Panc1 (cell line): ENCODE measurements at regions not wholly inside any gene's neighbourhood (a gene's known extent, or its start where the extent isn't known, plus 50 kb on each side); places are given as distances from the start of the nearest gene placed in this dataset.
A peak's percentile ranks its signal among the peaks of the same experiment; 100 is the strongest.

Source experiments
- ATAC-seq: fragments of 200-7000 bp; cut with Tn5 transposase; 2 replicates; pipeline ENCODE4 v1.9.1; 2020; ENCODE audit warnings: mild to moderate bottlenecking, moderate library complexity
- BruUV-seq: library from RNA; stranded (reverse); fragments of 400-500 nt; replicated peaks from 2 replicates; lab custom pipeline; 2021; lab: Mats Ljungman, UMichigan
- CTCF ChIA-PET: fragments of 300-600 bp; sonication (Branson Sonifier 250); formaldehyde crosslinking; loops from one replicate; lab custom pipeline; 2022; ENCODE audit warnings: antibody characterized with exemption; lab: Charles Lee
- POLR2A ChIA-PET: fragments of 300-600 bp; sonication (Branson Sonifier 250); formaldehyde crosslinking; loops from one replicate; lab custom pipeline; 2022; ENCODE audit warnings: antibody characterized with exemption; lab: Charles Lee
- DNase-seq: peaks from one replicate; pipeline ENCODE4 v3.0.0-alpha.2; 2010; ENCODE audit warnings: low read depth, low spot score
- H3K27ac ChIP-seq: 2 replicates; pipeline ENCODE4 v1.5.1; 2011; ENCODE audit warnings: mild to moderate bottlenecking, low read length, inconsistent platforms
- H3K27me3 ChIP-seq: fragments of 200-500 bp; sonication (Bioruptor generic); 2 replicates; pipeline ENCODE4 v1.6.0; 2014; ENCODE audit warnings: low read length, inconsistent platforms; ENCODE audit not compliant: control insufficient read depth, insufficient read depth
- H3K36me3 ChIP-seq: fragments of 200-500 bp; sonication (Bioruptor generic); 2 replicates; pipeline ENCODE4 v1.5.1; 2014; ENCODE audit warnings: inconsistent platforms, mild to moderate bottlenecking, low read length, moderate library complexity; ENCODE audit not compliant: control insufficient read depth, insufficient read depth
- H3K4me1 ChIP-seq: 2 replicates; pipeline ENCODE4 v1.5.1; 2011; ENCODE audit warnings: inconsistent platforms, mild to moderate bottlenecking, low read length, moderate library complexity; ENCODE audit not compliant: control insufficient read depth, insufficient read depth
- H3K4me3 ChIP-seq, 2 experiments: 2 replicates each; pipeline ENCODE4 v1.5.1; 2011 to 2012; ENCODE audit warnings: low read depth in 2 of 2, low read length in 2 of 2, mild to moderate bottlenecking in 2 of 2, inconsistent platforms in 1 of 2, moderate library complexity in 1 of 2
- H3K9me3 ChIP-seq: fragments of 200-500 bp; sonication (Bioruptor generic); 2 replicates; pipeline ENCODE4 v1.5.1; 2014; ENCODE audit warnings: low read depth, mild to moderate bottlenecking, inconsistent platforms, low read length, moderate library complexity; ENCODE audit not compliant: control insufficient read depth, insufficient read depth
- POLR2AphosphoS5 ChIP-seq: IDR thresholded peaks from 2 replicates; pipeline ENCODE4 v1.6.1; 2012; ENCODE audit warnings: mild to moderate bottlenecking, low read depth, low read length, moderate library complexity
- SIN3A ChIP-seq: IDR thresholded peaks from 2 replicates; pipeline ENCODE4 v1.6.1; 2012; ENCODE audit warnings: low read depth, mild to moderate bottlenecking, low read length, moderate library complexity, borderline replicate concordance; ENCODE audit not compliant: insufficient read depth
- TCF7L2 ChIP-seq: IDR thresholded peaks from 2 replicates; pipeline ENCODE4 v1.6.1; 2011; ENCODE audit warnings: mild to moderate bottlenecking, low read depth, low read length, inconsistent platforms
- in situ Hi-C: cut with HindIII; loops from 2 replicates; pipeline ENCODE4 v1.10.0; 2016; ENCODE audit warnings: low sequenced_read_pairs, low pct_unique_long_range_greater_than_20kb
- intact Hi-C: fragments of 100-400 bp; cut with micrococcal nuclease; formaldehyde crosslinking; loops from one replicate; pipeline ENCODE4 v1.10.0; 2022; ENCODE audit not compliant: unreplicated experiment
- TF ChIP-seq, protein P1 (sequence below), 2 experiments: IDR thresholded peaks; 2 replicates each; pipeline ENCODE4 v1.6.1; 2011 to 2012; ENCODE audit warnings: low read depth in 2 of 2, control low read depth in 1 of 2, low read length in 1 of 2, mild to moderate bottlenecking in 1 of 2, moderate library complexity in 1 of 2; ENCODE audit not compliant: insufficient read depth in 1 of 2
- TF ChIP-seq, protein P2 (sequence below): fragments of 450-650 bp; IDR thresholded peaks from 2 replicates; pipeline ENCODE4 v1.5.1; 2017; ENCODE audit warnings: mild to moderate bottlenecking

DNA sequence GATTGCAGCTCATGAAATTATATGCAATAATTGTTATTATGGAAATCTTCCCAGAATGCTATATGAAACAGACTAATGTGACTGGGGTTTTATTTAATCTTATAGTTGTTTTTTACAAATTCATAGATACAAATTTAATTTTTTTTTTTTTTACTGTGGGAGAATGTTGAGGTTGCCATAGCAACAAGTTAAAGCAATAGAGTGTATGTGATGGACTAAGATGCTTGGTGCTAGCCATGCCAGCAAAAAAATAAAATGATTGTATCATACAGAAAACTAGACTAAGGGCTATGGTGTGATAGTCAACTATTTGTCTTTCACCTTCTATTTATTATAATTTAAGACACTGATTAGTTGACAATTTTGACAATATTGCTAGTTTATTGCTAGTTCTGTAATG, 163.2 kb upstream of the BLID start:
- intact Hi-C loops (no loop called here), in situ Hi-C loops (no loop called here)
- H3K4me1 ChIP-seq: no peaks in the 10 kb centered on the region
- H3K27me3 ChIP-seq: peaks cover 8% of the 10 kb centered on the region; the same call in 1 of the 2 replicates
- no peak overlapping the region for H3K4me3 ChIP-seq
- CTCF ChIA-PET: no interaction called here
- POLR2A ChIA-PET: interaction anchor here (0.7 kb wide), 1 partner anchor 13 kb away, joined by 5 read pairs; no protein-coding TSS in a partner anchor
- BruUV-seq: no TSS peak
- ATAC-seq (no peak), DNase-seq (no peak)
- TF ChIP-seq, protein P1, sequence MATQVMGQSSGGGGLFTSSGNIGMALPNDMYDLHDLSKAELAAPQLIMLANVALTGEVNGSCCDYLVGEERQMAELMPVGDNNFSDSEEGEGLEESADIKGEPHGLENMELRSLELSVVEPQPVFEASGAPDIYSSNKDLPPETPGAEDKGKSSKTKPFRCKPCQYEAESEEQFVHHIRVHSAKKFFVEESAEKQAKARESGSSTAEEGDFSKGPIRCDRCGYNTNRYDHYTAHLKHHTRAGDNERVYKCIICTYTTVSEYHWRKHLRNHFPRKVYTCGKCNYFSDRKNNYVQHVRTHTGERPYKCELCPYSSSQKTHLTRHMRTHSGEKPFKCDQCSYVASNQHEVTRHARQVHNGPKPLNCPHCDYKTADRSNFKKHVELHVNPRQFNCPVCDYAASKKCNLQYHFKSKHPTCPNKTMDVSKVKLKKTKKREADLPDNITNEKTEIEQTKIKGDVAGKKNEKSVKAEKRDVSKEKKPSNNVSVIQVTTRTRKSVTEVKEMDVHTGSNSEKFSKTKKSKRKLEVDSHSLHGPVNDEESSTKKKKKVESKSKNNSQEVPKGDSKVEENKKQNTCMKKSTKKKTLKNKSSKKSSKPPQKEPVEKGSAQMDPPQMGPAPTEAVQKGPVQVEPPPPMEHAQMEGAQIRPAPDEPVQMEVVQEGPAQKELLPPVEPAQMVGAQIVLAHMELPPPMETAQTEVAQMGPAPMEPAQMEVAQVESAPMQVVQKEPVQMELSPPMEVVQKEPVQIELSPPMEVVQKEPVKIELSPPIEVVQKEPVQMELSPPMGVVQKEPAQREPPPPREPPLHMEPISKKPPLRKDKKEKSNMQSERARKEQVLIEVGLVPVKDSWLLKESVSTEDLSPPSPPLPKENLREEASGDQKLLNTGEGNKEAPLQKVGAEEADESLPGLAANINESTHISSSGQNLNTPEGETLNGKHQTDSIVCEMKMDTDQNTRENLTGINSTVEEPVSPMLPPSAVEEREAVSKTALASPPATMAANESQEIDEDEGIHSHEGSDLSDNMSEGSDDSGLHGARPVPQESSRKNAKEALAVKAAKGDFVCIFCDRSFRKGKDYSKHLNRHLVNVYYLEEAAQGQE (IDR thresholded peaks at IDR 0.05; ENCODE audit: insufficient read depth in 1 of 2, low read depth in 2 of 2, low read length in 1 of 2): no peak
- no peak for TF ChIP-seq POLR2AphosphoS5
- TF ChIP-seq, protein P2, sequence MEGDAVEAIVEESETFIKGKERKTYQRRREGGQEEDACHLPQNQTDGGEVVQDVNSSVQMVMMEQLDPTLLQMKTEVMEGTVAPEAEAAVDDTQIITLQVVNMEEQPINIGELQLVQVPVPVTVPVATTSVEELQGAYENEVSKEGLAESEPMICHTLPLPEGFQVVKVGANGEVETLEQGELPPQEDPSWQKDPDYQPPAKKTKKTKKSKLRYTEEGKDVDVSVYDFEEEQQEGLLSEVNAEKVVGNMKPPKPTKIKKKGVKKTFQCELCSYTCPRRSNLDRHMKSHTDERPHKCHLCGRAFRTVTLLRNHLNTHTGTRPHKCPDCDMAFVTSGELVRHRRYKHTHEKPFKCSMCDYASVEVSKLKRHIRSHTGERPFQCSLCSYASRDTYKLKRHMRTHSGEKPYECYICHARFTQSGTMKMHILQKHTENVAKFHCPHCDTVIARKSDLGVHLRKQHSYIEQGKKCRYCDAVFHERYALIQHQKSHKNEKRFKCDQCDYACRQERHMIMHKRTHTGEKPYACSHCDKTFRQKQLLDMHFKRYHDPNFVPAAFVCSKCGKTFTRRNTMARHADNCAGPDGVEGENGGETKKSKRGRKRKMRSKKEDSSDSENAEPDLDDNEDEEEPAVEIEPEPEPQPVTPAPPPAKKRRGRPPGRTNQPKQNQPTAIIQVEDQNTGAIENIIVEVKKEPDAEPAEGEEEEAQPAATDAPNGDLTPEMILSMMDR: no peak
- no peak for TF ChIP-seq SIN3A
- TF ChIP-seq TCF7L2: no peak
- H3K9me3 ChIP-seq: no peaks in the 10 kb centered on the region
- H3K36me3 ChIP-seq: no peaks in the 10 kb centered on the region
- no peak overlapping the region for H3K27ac ChIP-seq

DNA sequence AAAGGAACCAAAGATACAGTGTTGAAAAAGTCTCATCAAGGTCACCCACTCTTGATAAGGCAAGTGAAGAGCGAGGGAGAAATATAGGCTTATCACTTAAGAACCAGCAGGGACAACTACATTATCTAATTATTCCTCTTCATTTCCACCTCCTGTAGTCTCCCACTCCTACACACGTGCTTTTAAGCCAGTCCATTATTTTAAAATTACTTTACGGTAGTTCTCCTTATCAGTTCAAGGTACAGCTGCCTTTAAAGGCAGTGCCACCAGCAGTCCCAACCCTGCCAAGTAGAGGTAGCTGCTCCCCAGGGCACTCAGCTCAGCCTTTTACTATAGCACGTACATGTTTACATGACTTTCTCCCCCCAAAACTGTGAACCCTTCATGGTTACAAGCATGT, 161.5 kb upstream of the BLID start:
- intact Hi-C loops: no loop called here
- Histone ChIP-seq H3K36me3 (no peaks in the 10 kb centered on the region), H3K27ac (no peak overlapping the region), H3K9me3 (no peaks in the 10 kb centered on the region), H3K4me3 (no peak overlapping the region), H3K4me1 (no peaks in the 10 kb centered on the region), H3K27me3 (peaks cover 8% of the 10 kb centered on the region; the same call in 1 of the 2 replicates)
- CTCF ChIA-PET: no interaction called here
- ATAC-seq (no peak), DNase-seq (no peak)
- TF ChIP-seq, protein P1 (IDR thresholded peaks at IDR 0.05; ENCODE audit: insufficient read depth in 1 of 2, low read depth in 2 of 2, low read length in 1 of 2): no peak
- TF ChIP-seq, protein P2: 0 out of 2 replicates have a peak, but pooled peaks have one; percentile 4
- TF ChIP-seq SIN3A: no peak
- no peak for TF ChIP-seq POLR2AphosphoS5
- TF ChIP-seq TCF7L2: no peak
- no TSS peak for BruUV-seq
- in situ Hi-C loops: no loop called here
- POLR2A ChIA-PET: no interaction called here
